Liver (tissue), 8 donors: ENCODE measurements at regions not wholly inside any gene's neighbourhood (a gene's known extent, or its start where the extent isn't known, plus 50 kb on each side); places are given as distances from the start of the nearest gene placed in this dataset.

Source experiments
- DNase-seq: peaks from one replicate; pipeline ENCODE4 v3.0.0-alpha.2; 2017; ENCODE audit warnings: low spot score
- H3K27ac ChIP-seq, 2 donors: one replicate each; pipeline ENCODE4 v1.7.0; 2013; ENCODE audit warnings: inconsistent platforms in 2 of 2, low read length in 2 of 2, control low read depth in 1 of 2, low read depth in 1 of 2, mild to moderate bottlenecking in 1 of 2
- H3K27me3 ChIP-seq, 4 donors: one replicate each; pipeline versions ENCODE4 v1.6.1 to v1.7.0; 2013; ENCODE audit warnings: low read length in 3 of 4, inconsistent platforms in 1 of 4, mild to moderate bottlenecking in 1 of 4, moderate library complexity in 1 of 4; ENCODE audit not compliant: control insufficient read depth in 4 of 4, insufficient read depth in 4 of 4
- H3K36me3 ChIP-seq, 4 donors: one replicate each; pipeline versions ENCODE4 v1.6.1 to v1.7.0; 2013; ENCODE audit warnings: low read length in 3 of 4, mild to moderate bottlenecking in 3 of 4, low read depth in 1 of 4, moderate library complexity in 1 of 4; ENCODE audit not compliant: control insufficient read depth in 4 of 4, insufficient read depth in 3 of 4
- H3K4me1 ChIP-seq, 4 donors: one replicate each; pipeline versions ENCODE4 v1.6.1 to v1.7.0; 2013; ENCODE audit warnings: low read length in 3 of 4, mild to moderate bottlenecking in 3 of 4, moderate library complexity in 1 of 4; ENCODE audit not compliant: control insufficient read depth in 4 of 4, insufficient read depth in 4 of 4
- H3K4me3 ChIP-seq, 3 donors: one replicate each; pipeline versions ENCODE4 v1.6.1 to v1.7.0; 2013; ENCODE audit warnings: low read length in 3 of 3, control low read depth in 1 of 3, low read depth in 1 of 3, mild to moderate bottlenecking in 1 of 3
- H3K9ac ChIP-seq, 2 donors: one replicate each; pipeline ENCODE4 v1.7.0; 2013; ENCODE audit warnings: low read length in 2 of 2, mild to moderate bottlenecking in 2 of 2, moderate library complexity in 2 of 2, control low read depth in 1 of 2, low read depth in 1 of 2
- H3K9me3 ChIP-seq, 4 donors: one replicate each; pipeline versions ENCODE4 v1.6.1 to v1.7.0; 2013; ENCODE audit warnings: low read length in 3 of 4; ENCODE audit not compliant: control insufficient read depth in 4 of 4
- ATF3 ChIP-seq: IDR thresholded peaks from 2 replicates; pipeline ENCODE4 v1.6.1; 2016; ENCODE audit warnings: antibody characterized with exemption
- CTCF ChIP-seq: fragments of 150-350 bp; IDR thresholded peaks from 2 replicates; pipeline ENCODE4 v1.5.1; 2017; ENCODE audit warnings: improper control_type of control experiment, low read depth, low read length; ENCODE audit not compliant: missing input control
- EGR1 ChIP-seq, 2 donors: IDR thresholded peaks; 2 replicates each; pipeline ENCODE4 v1.6.1; 2016 to 2018; ENCODE audit warnings: antibody characterized with exemption in 2 of 2, low read depth in 2 of 2
- FOXA1 ChIP-seq: IDR thresholded peaks from 2 replicates; pipeline ENCODE4 v1.6.1; 2016; ENCODE audit warnings: antibody characterized with exemption
- FOXA2 ChIP-seq: IDR thresholded peaks from 2 replicates; pipeline ENCODE4 v1.6.1; 2016; ENCODE audit warnings: antibody characterized with exemption
- GABPA ChIP-seq, 2 donors: IDR thresholded peaks in 1 of 2; conservative IDR thresholded peaks in 1 of 2; 2 replicates each; pipeline ENCODE4 v1.6.1; 2016; ENCODE audit warnings: antibody characterized with exemption in 2 of 2, mild to moderate bottlenecking in 1 of 2, moderate library complexity in 1 of 2
- HNF4G ChIP-seq: IDR thresholded peaks from 2 replicates; pipeline ENCODE4 v1.6.1; 2016; ENCODE audit warnings: antibody characterized with exemption
- JUND ChIP-seq, 2 donors: IDR thresholded peaks; 2 replicates each; pipeline ENCODE4 v1.6.1; 2016; ENCODE audit warnings: antibody characterized with exemption in 2 of 2
- MAX ChIP-seq: IDR thresholded peaks from 2 replicates; pipeline ENCODE4 v1.6.1; 2016; ENCODE audit warnings: antibody characterized with exemption
- NR2F2 ChIP-seq: IDR thresholded peaks from 2 replicates; pipeline ENCODE4 v1.6.1; 2016; ENCODE audit warnings: antibody characterized with exemption
- RAD21 ChIP-seq, 2 donors: IDR thresholded peaks; 2 replicates each; pipeline ENCODE4 v1.6.1; 2016; ENCODE audit warnings: antibody characterized with exemption in 2 of 2, mild to moderate bottlenecking in 2 of 2
- REST ChIP-seq: IDR thresholded peaks from 2 replicates; pipeline ENCODE4 v1.6.1; 2016; ENCODE audit warnings: antibody characterized with exemption, mild to moderate bottlenecking
- RXRA ChIP-seq, 2 donors: IDR thresholded peaks; 2 replicates each; pipeline ENCODE4 v1.6.1; 2017 to 2018; ENCODE audit warnings: antibody characterized with exemption in 2 of 2, mild to moderate bottlenecking in 1 of 2
- SP1 ChIP-seq: IDR thresholded peaks from 2 replicates; pipeline ENCODE4 v1.6.1; 2018; ENCODE audit warnings: antibody characterized with exemption, mild to moderate bottlenecking
- TAF1 ChIP-seq: conservative IDR thresholded peaks from 2 replicates; pipeline ENCODE4 v1.6.1; 2016; ENCODE audit warnings: antibody characterized with exemption, mild to moderate bottlenecking
- YY1 ChIP-seq: IDR thresholded peaks from 2 replicates; pipeline ENCODE4 v1.6.1; 2016; ENCODE audit warnings: antibody characterized with exemption, mild to moderate bottlenecking
- ZBTB33 ChIP-seq: IDR thresholded peaks from 2 replicates; pipeline ENCODE4 v1.6.1; 2016; ENCODE audit warnings: antibody characterized with exemption
- WGBS: extraction: QIAGEN DNeasy Blood & Tissue Kit; methylation state at CpG from one replicate; pipeline ENCODE4 v1.1.7; 2013; 5-methylcytosine and 5-hydroxymethylcytosine counted together
- donor health status: healthy.
- donor health status: healthy.
- donor health status: healthy.
- donor health status: healthy.
- donor health status: healthy.

GRCh38 chr14:38877744-38878388 lies 225.2 kb downstream of the SEC23A start:
- H3K36me3 ChIP-seq, result no peaks in the 10 kb centered on the region
- no peak overlapping the region for H3K9ac ChIP-seq
- H3K4me1 ChIP-seq, result no peaks in the 10 kb centered on the region
- H3K4me3 ChIP-seq, result no peak overlapping the region
- H3K27me3 ChIP-seq, result no peaks in the 10 kb centered on the region
- WGBS, result 75% methylated on average over 3 of the region's 3 CpGs
- TF ChIP-seq CTCF (no peak), YY1 (no peak), GABPA (IDR thresholded peaks at IDR 0.05 in 1 of 2, conservative IDR thresholded peaks at IDR 0.05 in 1 of 2) (no peak), HNF4G (no peak), FOXA1 (no peak), REST (no peak), ZBTB33 (no peak), RXRA (IDR thresholded peaks at IDR 0.05) (no peak), EGR1 (IDR thresholded peaks at IDR 0.05; ENCODE audit: low read depth in 2 of 2) (no peak), MAX (no peak), SP1 (no peak), ATF3 (no peak), FOXA2 (no peak), NR2F2 (no peak), TAF1 (no peak), RAD21 (IDR thresholded peaks at IDR 0.05) (no peak), JUND (IDR thresholded peaks at IDR 0.05) (no peak)
- H3K9me3 ChIP-seq, result no peaks in the 10 kb centered on the region
- H3K27ac ChIP-seq, result no peak overlapping the region
- no peak for DNase-seq
